Breast epithelium (tissue), 3 donors: ENCODE measurements at regions not wholly inside any gene's neighbourhood (a gene's known extent, or its start where the extent isn't known, plus 50 kb on each side); places are given as distances from the start of the nearest gene placed in this dataset.

ENCODE experiments used
- POLR2A ChIP-seq: fragments of 450-650 bp; IDR thresholded peaks from one replicate; pipeline ENCODE4 v1.6.1; 2016; ENCODE audit warnings: antibody characterized with exemption, mild to moderate bottlenecking, moderate library complexity
- POLR2AphosphoS5 ChIP-seq, 3 donors: sonication (generic); formaldehyde crosslinking; IDR thresholded peaks; one replicate each; pipeline ENCODE4 v1.6.1; 2017; ENCODE audit warnings: antibody characterized with exemption in 3 of 3
- TF ChIP-seq, protein P1 (sequence below), 3 donors: fragments of 450-650 bp; IDR thresholded peaks; one replicate each; pipeline ENCODE4 v1.5.1; 2016 to 2017; ENCODE audit warnings: antibody characterized with exemption in 3 of 3, mild to moderate bottlenecking in 3 of 3, moderate library complexity in 3 of 3

DNA sequence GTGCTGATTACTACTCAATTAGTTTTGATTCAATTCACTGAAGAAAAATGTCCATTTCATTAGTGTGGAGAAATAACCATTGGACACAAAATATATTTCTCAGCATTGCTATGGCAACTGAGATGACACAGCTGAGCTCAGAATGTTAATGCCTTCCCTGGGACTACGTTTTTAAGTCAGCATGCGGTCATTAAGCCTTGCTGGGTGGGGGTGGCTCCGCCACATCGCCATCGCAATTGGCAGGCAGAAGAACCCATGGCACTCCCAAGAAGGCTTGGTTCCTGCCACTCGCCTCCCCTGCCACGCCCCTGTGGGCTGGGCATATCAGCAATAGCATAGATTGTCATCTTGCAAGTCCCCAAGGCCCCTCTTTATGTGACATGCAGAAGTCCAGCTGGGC is 256.7 kb upstream of the CAMK1G start:
- TF ChIP-seq POLR2AphosphoS5 (IDR thresholded peaks at IDR 0.05) (no peak), POLR2A (no peak)
- TF ChIP-seq, protein P1, sequence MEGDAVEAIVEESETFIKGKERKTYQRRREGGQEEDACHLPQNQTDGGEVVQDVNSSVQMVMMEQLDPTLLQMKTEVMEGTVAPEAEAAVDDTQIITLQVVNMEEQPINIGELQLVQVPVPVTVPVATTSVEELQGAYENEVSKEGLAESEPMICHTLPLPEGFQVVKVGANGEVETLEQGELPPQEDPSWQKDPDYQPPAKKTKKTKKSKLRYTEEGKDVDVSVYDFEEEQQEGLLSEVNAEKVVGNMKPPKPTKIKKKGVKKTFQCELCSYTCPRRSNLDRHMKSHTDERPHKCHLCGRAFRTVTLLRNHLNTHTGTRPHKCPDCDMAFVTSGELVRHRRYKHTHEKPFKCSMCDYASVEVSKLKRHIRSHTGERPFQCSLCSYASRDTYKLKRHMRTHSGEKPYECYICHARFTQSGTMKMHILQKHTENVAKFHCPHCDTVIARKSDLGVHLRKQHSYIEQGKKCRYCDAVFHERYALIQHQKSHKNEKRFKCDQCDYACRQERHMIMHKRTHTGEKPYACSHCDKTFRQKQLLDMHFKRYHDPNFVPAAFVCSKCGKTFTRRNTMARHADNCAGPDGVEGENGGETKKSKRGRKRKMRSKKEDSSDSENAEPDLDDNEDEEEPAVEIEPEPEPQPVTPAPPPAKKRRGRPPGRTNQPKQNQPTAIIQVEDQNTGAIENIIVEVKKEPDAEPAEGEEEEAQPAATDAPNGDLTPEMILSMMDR (IDR thresholded peaks at IDR 0.05), result no peak
